ENCODE measurements at regions not wholly inside any gene's neighbourhood (a gene's known extent, or its start where the extent isn't known, plus 50 kb on each side); places are given as distances from the start of the nearest gene placed in this dataset.

GRCh38 chr5:74242516-74242915 is 398.0 kb downstream of the ENC1 start:
- Histone ChIP-seq H3K36me3 (ENCODE audit: control insufficient read depth, insufficient read depth, low read length) (no peaks in the 10 kb centered on the region), H3K27me3 (ENCODE audit: control insufficient read depth, insufficient read depth, low read length) (no peaks in the 10 kb centered on the region), H3K4me3 (ENCODE audit: low read depth, low read length) (no peak overlapping the region)
- DNase-seq (ENCODE audit: low read depth): no peak
- TF ChIP-seq CTCF (IDR thresholded peaks at IDR 0.05; ENCODE audit: insufficient read depth, low read length, poor library complexity, severe bottlenecking): no peak

GRCh38 chr5:74241751-74242140 is 398.8 kb downstream of the ENC1 start:
- no peak for TF ChIP-seq CTCF (IDR thresholded peaks at IDR 0.05; ENCODE audit: insufficient read depth, low read length, poor library complexity, severe bottlenecking)
- DNase-seq (ENCODE audit: low read depth): peak; percentile 73
- Histone ChIP-seq H3K4me3 (ENCODE audit: low read depth, low read length) (no peak overlapping the region), H3K27me3 (ENCODE audit: control insufficient read depth, insufficient read depth, low read length) (no peaks in the 10 kb centered on the region), H3K36me3 (ENCODE audit: control insufficient read depth, insufficient read depth, low read length) (no peaks in the 10 kb centered on the region)

GRCh38 chr5:74240783-74241750 is 399.5 kb downstream of the ENC1 start:
- Histone ChIP-seq H3K27me3 (ENCODE audit: control insufficient read depth, insufficient read depth, low read length) (no peaks in the 10 kb centered on the region), H3K36me3 (ENCODE audit: control insufficient read depth, insufficient read depth, low read length) (no peaks in the 10 kb centered on the region), H3K4me3 (ENCODE audit: low read depth, low read length) (no peak overlapping the region)
- TF ChIP-seq CTCF (IDR thresholded peaks at IDR 0.05; ENCODE audit: insufficient read depth, low read length, poor library complexity, severe bottlenecking): no peak
- no peak for DNase-seq (ENCODE audit: low read depth)

- no peak for TF ChIP-seq CTCF (IDR thresholded peaks at IDR 0.05; ENCODE audit: insufficient read depth, low read length, poor library complexity, severe bottlenecking)
- H3K27me3 ChIP-seq (ENCODE audit: control insufficient read depth, insufficient read depth, low read length): no peaks in the 10 kb centered on the region
- no peak for DNase-seq (ENCODE audit: low read depth)
- H3K4me3 ChIP-seq (ENCODE audit: low read depth, low read length): no peak overlapping the region
- no peaks in the 10 kb centered on the region for H3K36me3 ChIP-seq (ENCODE audit: control insufficient read depth, insufficient read depth, low read length)
Observed at GRCh38 chr5:74239261-74239660, 401.3 kb downstream of the ENC1 start.

GRCh38 chr5:74237571-74238145 is 402.9 kb downstream of the ENC1 start:
- Histone ChIP-seq H3K4me3 (ENCODE audit: low read depth, low read length) (no peak overlapping the region), H3K27me3 (ENCODE audit: control insufficient read depth, insufficient read depth, low read length) (no peaks in the 10 kb centered on the region), H3K36me3 (ENCODE audit: control insufficient read depth, insufficient read depth, low read length) (no peaks in the 10 kb centered on the region)
- no peak for DNase-seq (ENCODE audit: low read depth)
- no peak for TF ChIP-seq CTCF (IDR thresholded peaks at IDR 0.05; ENCODE audit: insufficient read depth, low read length, poor library complexity, severe bottlenecking)
